Omental fat pad (tissue), 3 donors: ENCODE measurements at regions not wholly inside any gene's neighbourhood (a gene's known extent, or its start where the extent isn't known, plus 50 kb on each side); places are given as distances from the start of the nearest gene placed in this dataset.

Experiments used
- ATAC-seq: fragments of 150-250 bp; one replicate; pipeline ENCODE4 v1.9.1; 2016; ENCODE audit warnings: mild to moderate bottlenecking, moderate library complexity; ENCODE audit not compliant: low FRiP score
- DNase-seq: peaks from one replicate; pipeline ENCODE4 v3.0.0-alpha.2; 2019; ENCODE audit warnings: low spot score
- TF ChIP-seq, protein P1 (sequence below), 3 donors: fragments of 450-650 bp; IDR thresholded peaks; one replicate each; pipeline ENCODE4 v1.5.1; 2016 to 2017; ENCODE audit warnings: antibody characterized with exemption in 3 of 3, mild to moderate bottlenecking in 3 of 3, moderate library complexity in 2 of 3

DNA sequence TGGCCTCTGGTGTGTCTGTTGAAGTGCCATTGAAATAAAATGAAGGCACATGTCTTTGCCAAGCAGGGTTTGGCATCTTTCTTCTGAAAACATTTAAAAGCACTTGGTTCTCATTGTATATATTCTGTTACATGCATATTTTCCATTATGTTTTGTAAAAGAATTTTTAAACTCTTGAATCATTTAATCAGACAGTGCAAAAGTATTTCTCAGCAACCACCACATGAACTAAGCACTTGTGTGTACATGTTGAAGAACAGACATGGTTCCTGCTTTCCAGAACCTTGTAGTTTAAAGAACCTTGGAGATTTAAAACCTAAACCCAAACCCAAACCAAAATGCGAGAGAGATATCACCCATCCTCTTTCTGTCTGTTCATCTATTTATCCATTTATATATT lies 220.3 kb upstream of the GIMD1 start:
- TF ChIP-seq, protein P1, sequence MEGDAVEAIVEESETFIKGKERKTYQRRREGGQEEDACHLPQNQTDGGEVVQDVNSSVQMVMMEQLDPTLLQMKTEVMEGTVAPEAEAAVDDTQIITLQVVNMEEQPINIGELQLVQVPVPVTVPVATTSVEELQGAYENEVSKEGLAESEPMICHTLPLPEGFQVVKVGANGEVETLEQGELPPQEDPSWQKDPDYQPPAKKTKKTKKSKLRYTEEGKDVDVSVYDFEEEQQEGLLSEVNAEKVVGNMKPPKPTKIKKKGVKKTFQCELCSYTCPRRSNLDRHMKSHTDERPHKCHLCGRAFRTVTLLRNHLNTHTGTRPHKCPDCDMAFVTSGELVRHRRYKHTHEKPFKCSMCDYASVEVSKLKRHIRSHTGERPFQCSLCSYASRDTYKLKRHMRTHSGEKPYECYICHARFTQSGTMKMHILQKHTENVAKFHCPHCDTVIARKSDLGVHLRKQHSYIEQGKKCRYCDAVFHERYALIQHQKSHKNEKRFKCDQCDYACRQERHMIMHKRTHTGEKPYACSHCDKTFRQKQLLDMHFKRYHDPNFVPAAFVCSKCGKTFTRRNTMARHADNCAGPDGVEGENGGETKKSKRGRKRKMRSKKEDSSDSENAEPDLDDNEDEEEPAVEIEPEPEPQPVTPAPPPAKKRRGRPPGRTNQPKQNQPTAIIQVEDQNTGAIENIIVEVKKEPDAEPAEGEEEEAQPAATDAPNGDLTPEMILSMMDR (IDR thresholded peaks at IDR 0.05) = no peak

DNA sequence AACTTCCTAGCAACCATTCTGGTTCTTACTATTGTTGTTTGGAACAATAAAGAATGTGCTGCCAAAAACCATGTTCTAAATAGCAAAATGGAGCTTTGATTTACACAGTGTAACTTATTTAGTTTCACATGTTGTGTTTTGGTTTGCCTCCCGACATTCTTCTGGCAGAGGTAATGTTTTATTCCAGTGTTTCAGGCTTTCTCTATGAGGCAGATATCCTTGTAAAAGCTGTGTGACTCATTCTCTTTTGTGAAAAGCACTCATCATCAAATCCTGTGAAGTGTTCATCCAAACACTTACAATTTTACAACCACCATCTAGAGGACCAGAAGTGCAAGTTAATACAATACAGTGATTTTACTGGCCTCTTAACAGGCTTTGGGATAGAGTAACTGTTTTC lies 219.0 kb upstream of the GIMD1 start:
- DNase-seq (no peak), ATAC-seq (peak; percentile 50)
- TF ChIP-seq, protein P1 (IDR thresholded peaks at IDR 0.05) = no peak

More for the DNA sequence above, 220.3 kb upstream of the GIMD1 start:
- DNase-seq = no peak
- no peak for ATAC-seq

DNA sequence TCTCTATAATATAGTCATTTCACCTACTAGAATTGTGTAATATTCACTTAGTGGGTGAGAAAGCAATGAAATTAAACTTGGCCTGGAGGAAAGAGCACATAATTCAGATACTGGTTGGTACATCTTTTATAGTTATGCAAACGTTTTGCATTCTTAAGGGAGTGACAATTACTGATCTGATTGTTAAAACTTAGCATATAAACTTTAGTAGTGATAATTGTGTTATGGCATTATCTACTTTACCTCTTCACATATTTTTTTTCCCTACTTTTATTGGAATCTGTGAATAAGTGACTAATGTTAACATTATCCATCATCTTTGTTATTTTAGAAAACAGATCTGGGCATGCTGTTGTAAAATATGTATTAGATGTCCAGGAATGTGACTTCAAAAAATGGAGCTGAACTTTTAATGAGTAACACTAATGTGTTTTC lies 217.4 kb upstream of the GIMD1 start:
- DNase-seq = no peak
- TF ChIP-seq, protein P1 (IDR thresholded peaks at IDR 0.05) = no peak
- ATAC-seq = peak; percentile 15

GRCh38 chr4:106584337-106584989 lies 215.9 kb upstream of the GIMD1 start:
- ATAC-seq (no peak), DNase-seq (no peak)
- TF ChIP-seq, protein P1 (IDR thresholded peaks at IDR 0.05) = no peak

- TF ChIP-seq, protein P1 (IDR thresholded peaks at IDR 0.05) = no peak
- peak; percentile 61 for ATAC-seq
- DNase-seq = no peak
Observed at GRCh38 chr4:106583567-106583966, 215.0 kb upstream of the GIMD1 start.

DNA sequence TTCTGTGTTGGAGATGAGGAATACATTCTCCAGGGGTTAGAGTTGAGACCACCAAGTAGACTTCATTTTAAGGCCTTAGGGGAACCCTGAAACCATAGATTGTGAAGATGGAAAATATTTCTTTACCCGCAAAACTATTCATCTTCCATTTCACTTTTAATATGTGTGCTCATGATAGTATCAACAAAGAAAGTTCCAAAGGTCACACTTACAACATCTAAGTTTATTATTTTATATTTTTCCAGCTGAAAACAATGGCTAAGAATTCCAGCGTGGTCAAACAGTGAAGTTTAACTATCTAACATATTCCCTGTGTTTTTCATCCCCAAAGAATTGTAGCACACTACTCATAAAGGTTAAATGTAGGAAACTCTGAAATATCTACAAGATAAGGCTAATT lies 214.5 kb upstream of the GIMD1 start:
- peak; percentile 34 for ATAC-seq
- DNase-seq = no peak
- TF ChIP-seq, protein P1 (IDR thresholded peaks at IDR 0.05) = no peak

DNA sequence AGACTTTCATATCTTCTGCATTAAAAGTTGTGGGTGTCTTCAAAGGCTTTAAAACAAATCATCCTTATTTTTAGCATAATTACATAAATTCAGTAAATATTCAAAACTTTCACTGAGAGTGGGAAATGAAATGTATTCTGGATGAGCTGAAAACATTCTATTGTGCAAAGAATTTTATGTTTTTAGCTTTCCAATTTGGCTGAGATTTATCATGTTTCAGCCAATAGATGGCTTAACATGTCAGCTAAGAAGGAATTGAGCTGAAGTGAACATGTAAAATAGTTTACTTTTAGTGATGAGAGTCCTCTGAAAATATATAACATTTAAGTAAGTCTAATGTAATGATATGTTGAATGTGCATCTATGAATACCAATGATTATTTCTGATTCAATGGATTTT lies 213.5 kb upstream of the GIMD1 start:
- DNase-seq = no peak
- TF ChIP-seq, protein P1 (IDR thresholded peaks at IDR 0.05) = no peak
- ATAC-seq = no peak
